Astrocyte (in vitro differentiated cells and primary cell): ENCODE measurements at regions not wholly inside any gene's neighbourhood (a gene's known extent, or its start where the extent isn't known, plus 50 kb on each side); places are given as distances from the start of the nearest gene placed in this dataset.
A peak's percentile ranks its signal among the peaks of the same experiment; 100 is the strongest.

Experiments used
- DNase-seq: peaks from one replicate; pipeline ENCODE4 v3.0.0-alpha.2; 2010; ENCODE audit warnings: low read depth
- FAIRE-seq: peaks from 2 replicates; lab custom pipeline; 2011; peaks lifted over from hg19 to GRCh38; lab: Jason Lieb, UNC
- H2AFZ ChIP-seq: 2 replicates; pipeline ENCODE4 v1.6.0; 2012; ENCODE audit warnings: low read depth, low read length, inconsistent platforms
- H3K27ac ChIP-seq: 2 replicates; pipeline ENCODE4 v1.5.1; 2011; ENCODE audit warnings: low read depth, low read length, inconsistent platforms
- H3K27me3 ChIP-seq: 2 replicates; pipeline ENCODE4 v1.6.0; 2011; ENCODE audit warnings: low read length, inconsistent platforms; ENCODE audit not compliant: insufficient read depth
- H3K36me3 ChIP-seq: 2 replicates; pipeline ENCODE4 v1.5.1; 2011; ENCODE audit warnings: low read length, inconsistent platforms; ENCODE audit not compliant: insufficient read depth
- H3K4me1 ChIP-seq: 2 replicates; pipeline ENCODE4 v1.5.1; 2011; ENCODE audit warnings: low read length, inconsistent platforms; ENCODE audit not compliant: insufficient read depth
- H3K4me2 ChIP-seq: 2 replicates; pipeline ENCODE4 v1.6.0; 2012; ENCODE audit warnings: low read length, inconsistent platforms
- H3K4me3 ChIP-seq: 2 replicates; pipeline ENCODE4 v1.5.1; 2011; ENCODE audit warnings: low read depth, mild to moderate bottlenecking, low read length, inconsistent platforms; ENCODE audit not compliant: insufficient read depth
- H3K79me2 ChIP-seq: 2 replicates; pipeline ENCODE4 v1.6.0; 2012; ENCODE audit warnings: mild to moderate bottlenecking, low read length, inconsistent platforms; ENCODE audit not compliant: insufficient read depth
- H3K9ac ChIP-seq: 2 replicates; pipeline ENCODE4 v1.6.0; 2012; ENCODE audit warnings: mild to moderate bottlenecking, low read length, inconsistent platforms
- H3K9me3 ChIP-seq: 2 replicates; pipeline ENCODE4 v1.5.1; 2012; ENCODE audit warnings: low read depth, mild to moderate bottlenecking, low read length, inconsistent platforms; ENCODE audit not compliant: insufficient read depth
- H4K20me1 ChIP-seq: 2 replicates; pipeline ENCODE4 v1.6.0; 2012; ENCODE audit warnings: low read length, inconsistent platforms; ENCODE audit not compliant: insufficient read depth
- H3K27ac Mint-ChIP-seq: one replicate; pipeline ENCODE4 v1.8.0; 2021; ENCODE audit warnings: mild to moderate bottlenecking, mixed read lengths; ENCODE audit not compliant: unreplicated experiment
- H3K27me3 Mint-ChIP-seq: one replicate; pipeline ENCODE4 v1.8.0; 2021; ENCODE audit warnings: low read depth, mixed read lengths; ENCODE audit not compliant: unreplicated experiment
- H3K36me3 Mint-ChIP-seq: one replicate; pipeline ENCODE4 v1.8.0; 2021; ENCODE audit warnings: low read depth, mixed read lengths; ENCODE audit not compliant: unreplicated experiment
- H3K4me1 Mint-ChIP-seq: one replicate; pipeline ENCODE4 v1.8.0; 2021; ENCODE audit warnings: low read depth, mixed read lengths; ENCODE audit not compliant: unreplicated experiment
- H3K4me3 Mint-ChIP-seq: one replicate; pipeline ENCODE4 v1.8.0; 2021; ENCODE audit warnings: mild to moderate bottlenecking, moderate library complexity, mixed read lengths; ENCODE audit not compliant: unreplicated experiment
- H3K9me3 Mint-ChIP-seq: one replicate; pipeline ENCODE4 v1.8.0; 2021; ENCODE audit warnings: mild to moderate bottlenecking, mixed read lengths; ENCODE audit not compliant: unreplicated experiment
- CTCF ChIP-seq: IDR thresholded peaks from 2 replicates; pipeline ENCODE4 v1.5.1; 2011; ENCODE audit warnings: low read depth, mild to moderate bottlenecking, inconsistent platforms, low read length, moderate library complexity; ENCODE audit not compliant: insufficient read depth
- EZH2 ChIP-seq: IDR thresholded peaks from 2 replicates; pipeline ENCODE4 v1.6.1; 2012; ENCODE audit warnings: mild to moderate bottlenecking, low read length, inconsistent platforms; ENCODE audit not compliant: insufficient read depth

GRCh38 chr19:31214086-31214485 lies 135.2 kb downstream of the TSHZ3 start:
- Histone ChIP-seq H3K9me3 (no peaks in the 10 kb centered on the region), H3K9ac (peak overlapping the region; percentile 66), H3K79me2 (no peaks in the 10 kb centered on the region), H3K4me1 (peaks cover 11% of the 10 kb centered on the region), H3K27ac (peak overlapping the region; percentile 95), H4K20me1 (no peaks in the 10 kb centered on the region), H3K36me3 (no peaks in the 10 kb centered on the region), H3K4me3 (no peak overlapping the region), H2AFZ (peak overlapping the region; percentile 57), H3K27me3 (no peaks in the 10 kb centered on the region), H3K4me2 (peak overlapping the region; percentile 42)
- Mint-ChIP-seq H3K36me3 (peaks cover 5% of the 10 kb centered on the region), H3K4me3 (peak overlapping the region; percentile 58), H3K4me1 (peaks cover 13% of the 10 kb centered on the region), H3K9me3 (peaks cover 2% of the 10 kb centered on the region), H3K27me3 (no peaks in the 10 kb centered on the region), H3K27ac (peak overlapping the region; percentile 99)
- no peak for TF ChIP-seq EZH2
- TF ChIP-seq CTCF, result no peak
- peak; percentile 100 for DNase-seq
- FAIRE-seq, result peak; percentile 91

- no peaks in the 10 kb centered on the region for H4K20me1 ChIP-seq
- no peak overlapping the region for H2AFZ ChIP-seq
- no peak overlapping the region for H3K9ac ChIP-seq
- DNase-seq, result no peak
- Mint-ChIP-seq H3K27ac (no peak overlapping the region), H3K9me3 (peaks cover 2% of the 10 kb centered on the region), H3K4me1 (peaks cover 13% of the 10 kb centered on the region), H3K4me3 (no peak overlapping the region), H3K36me3 (peaks cover 5% of the 10 kb centered on the region), H3K27me3 (peaks cover 3% of the 10 kb centered on the region)
- no peak overlapping the region for H3K4me3 ChIP-seq
- TF ChIP-seq CTCF, result no peak
- no peak for TF ChIP-seq EZH2
- no peaks in the 10 kb centered on the region for H3K79me2 ChIP-seq
- no peak overlapping the region for H3K4me2 ChIP-seq
- no peaks in the 10 kb centered on the region for H3K9me3 ChIP-seq
- H3K36me3 ChIP-seq, result no peaks in the 10 kb centered on the region
- peaks cover 11% of the 10 kb centered on the region for H3K4me1 ChIP-seq
- no peak for FAIRE-seq
- no peak overlapping the region for H3K27ac ChIP-seq
- H3K27me3 ChIP-seq, result no peaks in the 10 kb centered on the region
Measured at GRCh38 chr19:31211088-31211487, 138.1 kb downstream of the TSHZ3 start.

GRCh38 chr19:31205887-31206518 lies 143.2 kb downstream of the TSHZ3 start:
- FAIRE-seq, result no peak
- H4K20me1 ChIP-seq, result no peaks in the 10 kb centered on the region
- H3K9me3 ChIP-seq, result no peaks in the 10 kb centered on the region
- H3K27ac ChIP-seq, result no peak overlapping the region
- no peaks in the 10 kb centered on the region for H3K27me3 ChIP-seq
- H3K4me2 ChIP-seq, result no peak overlapping the region
- H3K4me3 Mint-ChIP-seq, result no peak overlapping the region
- no peak overlapping the region for H3K27ac Mint-ChIP-seq
- TF ChIP-seq EZH2, result no peak
- TF ChIP-seq CTCF, result no peak
- H3K36me3 Mint-ChIP-seq, result peaks cover 3% of the 10 kb centered on the region
- no peaks in the 10 kb centered on the region for H3K79me2 ChIP-seq
- peaks cover 27% of the 10 kb centered on the region for H3K27me3 Mint-ChIP-seq
- no peak for DNase-seq
- no peak overlapping the region for H3K9ac ChIP-seq
- no peaks in the 10 kb centered on the region for H3K9me3 Mint-ChIP-seq
- no peak overlapping the region for H3K4me3 ChIP-seq
- no peak overlapping the region for H2AFZ ChIP-seq
- no peaks in the 10 kb centered on the region for H3K36me3 ChIP-seq
- H3K4me1 ChIP-seq, result no peaks in the 10 kb centered on the region
- H3K4me1 Mint-ChIP-seq, result no peaks in the 10 kb centered on the region
